WTC11 (cell line): ENCODE measurements at regions not wholly inside any gene's neighbourhood (a gene's known extent, or its start where the extent isn't known, plus 50 kb on each side); places are given as distances from the start of the nearest gene placed in this dataset.

Experiments
- ATAC-seq: fragments of 200-7000 bp; cut with Tn5 transposase; 2 replicates; pipeline ENCODE4 v1.10.0; 2021; ENCODE audit warnings: mild to moderate bottlenecking, moderate library complexity
- CTCF ChIA-PET: fragments of 300-600 bp; sonication (Branson Sonifier 250); formaldehyde crosslinking; loops from one replicate; lab custom pipeline; 2021; ENCODE audit warnings: antibody characterized with exemption; lab: Charles Lee
- POLR2A ChIA-PET: fragments of 350-600 bp; sonication (Branson Sonifier 250); formaldehyde crosslinking; loops from one replicate; lab custom pipeline; 2021; ENCODE audit warnings: antibody characterized with exemption; lab: Charles Lee
- DNase-seq: peaks from one replicate; pipeline ENCODE4 v3.0.0; 2021; ENCODE audit warnings: low spot score
- H3K27ac Mint-ChIP-seq: 2 replicates; pipeline ENCODE4 v1.8.0; 2021; ENCODE audit warnings: mixed read lengths
- H3K27me3 Mint-ChIP-seq: 2 replicates; pipeline ENCODE4 v1.8.0; 2021; ENCODE audit warnings: low read depth, mild to moderate bottlenecking, moderate library complexity, mixed read lengths
- H3K36me3 Mint-ChIP-seq: 2 replicates; pipeline ENCODE4 v1.8.0; 2021; ENCODE audit warnings: mixed read lengths
- H3K4me1 Mint-ChIP-seq: 2 replicates; pipeline ENCODE4 v1.8.0; 2022; ENCODE audit warnings: mixed read lengths
- H3K4me3 Mint-ChIP-seq: 2 replicates; pipeline ENCODE4 v1.8.0; 2021; ENCODE audit warnings: mild to moderate bottlenecking, moderate library complexity, mixed read lengths
- H3K9me3 Mint-ChIP-seq: 2 replicates; pipeline ENCODE4 v1.8.0; 2021; ENCODE audit warnings: mixed read lengths
- ATF1 ChIP-seq: sonication (generic); formaldehyde crosslinking; IDR thresholded peaks from 2 replicates; pipeline ENCODE4 v1.8.1; 2023; ENCODE audit warnings: mild to moderate bottlenecking, moderate library complexity, missing genetic modification reagents
- ELF4 ChIP-seq: sonication (generic); formaldehyde crosslinking; IDR thresholded peaks from 2 replicates; pipeline ENCODE4 v1.8.1; 2022; ENCODE audit warnings: low read depth, mild to moderate bottlenecking, moderate library complexity, missing genetic modification reagents
- GRHL2 ChIP-seq: fragments of 250-450 bp; sonication (Bioruptor Pico); IDR thresholded peaks from 2 replicates; pipeline ENCODE4 v1.8.0; 2022; ENCODE audit warnings: mild to moderate bottlenecking, moderate library complexity; ENCODE audit not compliant: insufficient replicate concordance, severe bottlenecking
- HMGA2 ChIP-seq: fragments of 250-450 bp; sonication (Bioruptor Pico); IDR thresholded peaks from 2 replicates; pipeline ENCODE4 v1.4.0; 2021; ENCODE audit warnings: mild to moderate bottlenecking, moderate library complexity
- HMGXB4 ChIP-seq: sonication (generic); formaldehyde crosslinking; IDR thresholded peaks from 2 replicates; pipeline ENCODE4 v1.8.1; 2023; ENCODE audit warnings: mild to moderate bottlenecking, moderate library complexity, missing genetic modification reagents
- IRF2 ChIP-seq: sonication (generic); formaldehyde crosslinking; IDR thresholded peaks from 2 replicates; pipeline ENCODE4 v1.8.0; 2022; ENCODE audit warnings: low read depth, missing genetic modification reagents, borderline replicate concordance
- JAZF1 ChIP-seq: fragments of 250-450 bp; sonication (Bioruptor Pico); IDR thresholded peaks from 2 replicates; pipeline ENCODE4 v1.9.0; 2021; ENCODE audit warnings: moderate library complexity, mild to moderate bottlenecking, inconsistent platforms
- KAT7 ChIP-seq: sonication (generic); formaldehyde crosslinking; IDR thresholded peaks from 2 replicates; pipeline ENCODE4 v1.8.1; 2023; ENCODE audit warnings: missing genetic modification reagents, mild to moderate bottlenecking, borderline replicate concordance
- NFYB ChIP-seq: sonication (generic); formaldehyde crosslinking; conservative IDR thresholded peaks from 2 replicates; pipeline ENCODE4 v1.8.0; 2022; ENCODE audit warnings: low read depth, missing genetic modification reagents
- RORB ChIP-seq: fragments of 250-450 bp; sonication (Bioruptor Pico); IDR thresholded peaks from 2 replicates; pipeline ENCODE4 v1.9.0; 2021; ENCODE audit warnings: mild to moderate bottlenecking
- SP1 ChIP-seq: sonication (generic); formaldehyde crosslinking; conservative IDR thresholded peaks from 2 replicates; pipeline ENCODE4 v1.8.1; 2022; ENCODE audit warnings: missing genetic modification reagents
- TP53 ChIP-seq: sonication (generic); formaldehyde crosslinking; IDR thresholded peaks from 2 replicates; pipeline ENCODE4 v1.8.1; 2023; ENCODE audit warnings: mild to moderate bottlenecking, missing genetic modification reagents
- ZNF263 ChIP-seq: sonication (generic); formaldehyde crosslinking; IDR thresholded peaks from 2 replicates; pipeline ENCODE4 v1.8.1; 2022; ENCODE audit warnings: low read depth, mild to moderate bottlenecking, moderate library complexity, missing genetic modification reagents
- ZNF396 ChIP-seq: fragments of 250-450 bp; sonication (Bioruptor Pico); IDR thresholded peaks from 2 replicates; pipeline ENCODE4 v1.8.0; 2021; ENCODE audit warnings: mild to moderate bottlenecking, moderate library complexity, borderline replicate concordance
- ZNF416 ChIP-seq: fragments of 250-450 bp; sonication (Bioruptor Pico); IDR thresholded peaks from 2 replicates; pipeline ENCODE4 v1.9.0; 2021; ENCODE audit warnings: mild to moderate bottlenecking, inconsistent platforms
- TF ChIP-seq, protein P1 (sequence below): sonication (generic); formaldehyde crosslinking; IDR thresholded peaks from 2 replicates; pipeline ENCODE4 v1.8.0; 2022; ENCODE audit warnings: mild to moderate bottlenecking, missing genetic modification reagents
- TF ChIP-seq, protein P2 (sequence below): sonication (generic); formaldehyde crosslinking; IDR thresholded peaks from 2 replicates; pipeline ENCODE4 v1.8.0; 2023; ENCODE audit warnings: mild to moderate bottlenecking, missing genetic modification reagents
- TF ChIP-seq, protein P3 (sequence below): fragments of 250-450 bp; sonication (Bioruptor Pico); IDR thresholded peaks from 2 replicates; pipeline ENCODE4 v1.9.0; 2021; ENCODE audit warnings: moderate library complexity, mild to moderate bottlenecking, inconsistent platforms, borderline replicate concordance
- TF ChIP-seq, protein P4 (sequence below): sonication (generic); formaldehyde crosslinking; IDR thresholded peaks from 2 replicates; pipeline ENCODE4 v1.8.0; 2022; ENCODE audit warnings: mild to moderate bottlenecking, missing genetic modification reagents
- TF ChIP-seq, protein P5 (sequence below): fragments of 200-600 bp; IDR thresholded peaks from 2 replicates; pipeline ENCODE4 v1.8.0; 2022; ENCODE audit warnings: antibody characterized with exemption
- TF ChIP-seq, protein P6 (sequence below): sonication (generic); formaldehyde crosslinking; IDR thresholded peaks from 2 replicates; pipeline ENCODE4 v1.8.1; 2023; ENCODE audit warnings: mild to moderate bottlenecking, missing genetic modification reagents, moderate library complexity
- TF ChIP-seq, protein P7 (sequence below): sonication (generic); formaldehyde crosslinking; IDR thresholded peaks from 2 replicates; pipeline ENCODE4 v1.8.0; 2022; ENCODE audit warnings: missing genetic modification reagents

GRCh38 chr9:29228558-29228957 is 1655.3 kb upstream of the C9orf72 start (continued):
- TF ChIP-seq, protein P1, sequence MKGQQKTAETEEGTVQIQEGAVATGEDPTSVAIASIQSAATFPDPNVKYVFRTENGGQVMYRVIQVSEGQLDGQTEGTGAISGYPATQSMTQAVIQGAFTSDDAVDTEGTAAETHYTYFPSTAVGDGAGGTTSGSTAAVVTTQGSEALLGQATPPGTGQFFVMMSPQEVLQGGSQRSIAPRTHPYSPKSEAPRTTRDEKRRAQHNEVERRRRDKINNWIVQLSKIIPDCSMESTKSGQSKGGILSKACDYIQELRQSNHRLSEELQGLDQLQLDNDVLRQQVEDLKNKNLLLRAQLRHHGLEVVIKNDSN (CRISPR knock-in tag): no peak

- H3K27ac Mint-ChIP-seq: no peak overlapping the region
- POLR2A ChIA-PET: no interaction called here
- TF ChIP-seq JAZF1 (CRISPR knock-in tag): no peak
- no peak for TF ChIP-seq TP53 (CRISPR knock-in tag)
- TF ChIP-seq RORB (CRISPR knock-in tag): no peak
- no peak for TF ChIP-seq ZNF416 (CRISPR knock-in tag)
- TF ChIP-seq HMGA2 (CRISPR knock-in tag): no peak
- TF ChIP-seq, protein P2, sequence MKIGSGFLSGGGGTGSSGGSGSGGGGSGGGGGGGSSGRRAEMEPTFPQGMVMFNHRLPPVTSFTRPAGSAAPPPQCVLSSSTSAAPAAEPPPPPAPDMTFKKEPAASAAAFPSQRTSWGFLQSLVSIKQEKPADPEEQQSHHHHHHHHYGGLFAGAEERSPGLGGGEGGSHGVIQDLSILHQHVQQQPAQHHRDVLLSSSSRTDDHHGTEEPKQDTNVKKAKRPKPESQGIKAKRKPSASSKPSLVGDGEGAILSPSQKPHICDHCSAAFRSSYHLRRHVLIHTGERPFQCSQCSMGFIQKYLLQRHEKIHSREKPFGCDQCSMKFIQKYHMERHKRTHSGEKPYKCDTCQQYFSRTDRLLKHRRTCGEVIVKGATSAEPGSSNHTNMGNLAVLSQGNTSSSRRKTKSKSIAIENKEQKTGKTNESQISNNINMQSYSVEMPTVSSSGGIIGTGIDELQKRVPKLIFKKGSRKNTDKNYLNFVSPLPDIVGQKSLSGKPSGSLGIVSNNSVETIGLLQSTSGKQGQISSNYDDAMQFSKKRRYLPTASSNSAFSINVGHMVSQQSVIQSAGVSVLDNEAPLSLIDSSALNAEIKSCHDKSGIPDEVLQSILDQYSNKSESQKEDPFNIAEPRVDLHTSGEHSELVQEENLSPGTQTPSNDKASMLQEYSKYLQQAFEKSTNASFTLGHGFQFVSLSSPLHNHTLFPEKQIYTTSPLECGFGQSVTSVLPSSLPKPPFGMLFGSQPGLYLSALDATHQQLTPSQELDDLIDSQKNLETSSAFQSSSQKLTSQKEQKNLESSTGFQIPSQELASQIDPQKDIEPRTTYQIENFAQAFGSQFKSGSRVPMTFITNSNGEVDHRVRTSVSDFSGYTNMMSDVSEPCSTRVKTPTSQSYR (CRISPR knock-in tag): no peak
- no peak for TF ChIP-seq ZNF263
- TF ChIP-seq, protein P3, sequence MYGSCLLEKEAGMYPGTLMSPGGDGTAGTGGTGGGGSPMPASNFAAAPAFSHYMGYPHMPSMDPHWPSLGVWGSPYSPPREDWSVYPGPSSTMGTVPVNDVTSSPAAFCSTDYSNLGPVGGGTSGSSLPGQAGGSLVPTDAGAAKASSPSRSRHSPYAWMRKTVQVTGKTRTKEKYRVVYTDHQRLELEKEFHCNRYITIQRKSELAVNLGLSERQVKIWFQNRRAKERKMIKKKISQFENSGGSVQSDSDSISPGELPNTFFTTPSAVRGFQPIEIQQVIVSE (CRISPR knock-in tag): no peak
- TF ChIP-seq, protein P4, sequence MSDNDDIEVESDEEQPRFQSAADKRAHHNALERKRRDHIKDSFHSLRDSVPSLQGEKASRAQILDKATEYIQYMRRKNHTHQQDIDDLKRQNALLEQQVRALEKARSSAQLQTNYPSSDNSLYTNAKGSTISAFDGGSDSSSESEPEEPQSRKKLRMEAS (CRISPR knock-in tag): no peak
- no peak for TF ChIP-seq ZNF396 (CRISPR knock-in tag)
- no peak for TF ChIP-seq ATF1 (CRISPR knock-in tag)
- TF ChIP-seq, protein P5, sequence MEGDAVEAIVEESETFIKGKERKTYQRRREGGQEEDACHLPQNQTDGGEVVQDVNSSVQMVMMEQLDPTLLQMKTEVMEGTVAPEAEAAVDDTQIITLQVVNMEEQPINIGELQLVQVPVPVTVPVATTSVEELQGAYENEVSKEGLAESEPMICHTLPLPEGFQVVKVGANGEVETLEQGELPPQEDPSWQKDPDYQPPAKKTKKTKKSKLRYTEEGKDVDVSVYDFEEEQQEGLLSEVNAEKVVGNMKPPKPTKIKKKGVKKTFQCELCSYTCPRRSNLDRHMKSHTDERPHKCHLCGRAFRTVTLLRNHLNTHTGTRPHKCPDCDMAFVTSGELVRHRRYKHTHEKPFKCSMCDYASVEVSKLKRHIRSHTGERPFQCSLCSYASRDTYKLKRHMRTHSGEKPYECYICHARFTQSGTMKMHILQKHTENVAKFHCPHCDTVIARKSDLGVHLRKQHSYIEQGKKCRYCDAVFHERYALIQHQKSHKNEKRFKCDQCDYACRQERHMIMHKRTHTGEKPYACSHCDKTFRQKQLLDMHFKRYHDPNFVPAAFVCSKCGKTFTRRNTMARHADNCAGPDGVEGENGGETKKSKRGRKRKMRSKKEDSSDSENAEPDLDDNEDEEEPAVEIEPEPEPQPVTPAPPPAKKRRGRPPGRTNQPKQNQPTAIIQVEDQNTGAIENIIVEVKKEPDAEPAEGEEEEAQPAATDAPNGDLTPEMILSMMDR: no peak
- no peak for TF ChIP-seq ELF4
- no peak for TF ChIP-seq KAT7 (CRISPR knock-in tag)
- no peak for TF ChIP-seq IRF2 (CRISPR knock-in tag)
- no peak for TF ChIP-seq SP1 (CRISPR knock-in tag)
- TF ChIP-seq GRHL2 (CRISPR knock-in tag): no peak
- TF ChIP-seq, all 79 proteins: peak for 0
- H3K9me3 Mint-ChIP-seq: peaks cover 5% of the 10 kb centered on the region
- no peak overlapping the region for H3K4me3 Mint-ChIP-seq
- ATAC-seq (no peak), DNase-seq (no peak)
- no peaks in the 10 kb centered on the region for H3K27me3 Mint-ChIP-seq
- 0 out of 2 replicates have a peak, but pooled peaks cover 5% of the 10 kb centered on the region for H3K4me1 Mint-ChIP-seq
- no peaks in the 10 kb centered on the region for H3K36me3 Mint-ChIP-seq
- CTCF ChIA-PET: no interaction called here
These were observed 1657.7 kb upstream of the C9orf72 start for GRCh38 chr9:29230931-29231330.

GRCh38 chr9:29233193-29233592 is 1659.9 kb upstream of the C9orf72 start:
- H3K27ac Mint-ChIP-seq: no peak overlapping the region
- ChIA-PET POLR2A (no interaction called here), CTCF (no interaction called here)
- DNase-seq (no peak), ATAC-seq (no peak)
- 0 out of 2 replicates have a peak, but pooled peaks cover 5% of the 10 kb centered on the region for H3K4me1 Mint-ChIP-seq
- H3K9me3 Mint-ChIP-seq: peaks cover 5% of the 10 kb centered on the region
- H3K4me3 Mint-ChIP-seq: no peak overlapping the region
- no peaks in the 10 kb centered on the region for H3K27me3 Mint-ChIP-seq
- no peaks in the 10 kb centered on the region for H3K36me3 Mint-ChIP-seq
- TF ChIP-seq NFYB (no peak), HMGXB4 (CRISPR knock-in tag) (no peak), ZNF416 (CRISPR knock-in tag) (no peak)
- TF ChIP-seq, protein P4 (CRISPR knock-in tag): no peak
- TF ChIP-seq, protein P6, sequence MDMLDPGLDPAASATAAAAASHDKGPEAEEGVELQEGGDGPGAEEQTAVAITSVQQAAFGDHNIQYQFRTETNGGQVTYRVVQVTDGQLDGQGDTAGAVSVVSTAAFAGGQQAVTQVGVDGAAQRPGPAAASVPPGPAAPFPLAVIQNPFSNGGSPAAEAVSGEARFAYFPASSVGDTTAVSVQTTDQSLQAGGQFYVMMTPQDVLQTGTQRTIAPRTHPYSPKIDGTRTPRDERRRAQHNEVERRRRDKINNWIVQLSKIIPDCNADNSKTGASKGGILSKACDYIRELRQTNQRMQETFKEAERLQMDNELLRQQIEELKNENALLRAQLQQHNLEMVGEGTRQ: no peak
- TF ChIP-seq, protein P7, sequence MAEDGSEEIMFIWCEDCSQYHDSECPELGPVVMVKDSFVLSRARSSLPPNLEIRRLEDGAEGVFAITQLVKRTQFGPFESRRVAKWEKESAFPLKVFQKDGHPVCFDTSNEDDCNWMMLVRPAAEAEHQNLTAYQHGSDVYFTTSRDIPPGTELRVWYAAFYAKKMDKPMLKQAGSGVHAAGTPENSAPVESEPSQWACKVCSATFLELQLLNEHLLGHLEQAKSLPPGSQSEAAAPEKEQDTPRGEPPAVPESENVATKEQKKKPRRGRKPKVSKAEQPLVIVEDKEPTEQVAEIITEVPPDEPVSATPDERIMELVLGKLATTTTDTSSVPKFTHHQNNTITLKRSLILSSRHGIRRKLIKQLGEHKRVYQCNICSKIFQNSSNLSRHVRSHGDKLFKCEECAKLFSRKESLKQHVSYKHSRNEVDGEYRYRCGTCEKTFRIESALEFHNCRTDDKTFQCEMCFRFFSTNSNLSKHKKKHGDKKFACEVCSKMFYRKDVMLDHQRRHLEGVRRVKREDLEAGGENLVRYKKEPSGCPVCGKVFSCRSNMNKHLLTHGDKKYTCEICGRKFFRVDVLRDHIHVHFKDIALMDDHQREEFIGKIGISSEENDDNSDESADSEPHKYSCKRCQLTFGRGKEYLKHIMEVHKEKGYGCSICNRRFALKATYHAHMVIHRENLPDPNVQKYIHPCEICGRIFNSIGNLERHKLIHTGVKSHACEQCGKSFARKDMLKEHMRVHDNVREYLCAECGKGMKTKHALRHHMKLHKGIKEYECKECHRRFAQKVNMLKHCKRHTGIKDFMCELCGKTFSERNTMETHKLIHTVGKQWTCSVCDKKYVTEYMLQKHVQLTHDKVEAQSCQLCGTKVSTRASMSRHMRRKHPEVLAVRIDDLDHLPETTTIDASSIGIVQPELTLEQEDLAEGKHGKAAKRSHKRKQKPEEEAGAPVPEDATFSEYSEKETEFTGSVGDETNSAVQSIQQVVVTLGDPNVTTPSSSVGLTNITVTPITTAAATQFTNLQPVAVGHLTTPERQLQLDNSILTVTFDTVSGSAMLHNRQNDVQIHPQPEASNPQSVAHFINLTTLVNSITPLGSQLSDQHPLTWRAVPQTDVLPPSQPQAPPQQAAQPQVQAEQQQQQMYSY: no peak
